GM12872 (cell line): ENCODE measurements at regions not wholly inside any gene's neighbourhood (a gene's known extent, or its start where the extent isn't known, plus 50 kb on each side); places are given as distances from the start of the nearest gene placed in this dataset.

Experiments
- CTCF ChIP-seq: IDR thresholded peaks from 3 replicates; pipeline ENCODE4 v1.5.1; 2011; ENCODE audit warnings: low read depth, mild to moderate bottlenecking, low read length, moderate library complexity; ENCODE audit not compliant: insufficient read depth

- no peak for TF ChIP-seq CTCF
These were observed 322.0 kb upstream of the FKBP1C start for GRCh38 chr6:62889240-62889639.

- TF ChIP-seq CTCF = 0 out of 3 replicates have a peak, but pooled peaks have one; percentile 10
These were observed 320.1 kb upstream of the FKBP1C start for GRCh38 chr6:62891065-62891647.

- no peak for TF ChIP-seq CTCF
These were observed 317.2 kb upstream of the FKBP1C start for GRCh38 chr6:62894114-62894513.

- no peak for TF ChIP-seq CTCF
These were observed 308.0 kb upstream of the FKBP1C start for GRCh38 chr6:62903266-62903665.

- TF ChIP-seq CTCF = no peak
These were observed 306.6 kb upstream of the FKBP1C start for GRCh38 chr6:62904687-62905086.

- TF ChIP-seq CTCF = no peak
These were observed 296.7 kb upstream of the FKBP1C start for GRCh38 chr6:62914530-62914929.

GRCh38 chr6:62923728-62924127 lies 287.5 kb upstream of the FKBP1C start:
- no peak for TF ChIP-seq CTCF
